Chondrocyte (in vitro differentiated cells): ENCODE measurements at regions not wholly inside any gene's neighbourhood (a gene's known extent, or its start where the extent isn't known, plus 50 kb on each side); places are given as distances from the start of the nearest gene placed in this dataset.
A peak's percentile ranks its signal among the peaks of the same experiment; 100 is the strongest.

Source experiments
- DNase-seq: peaks from one replicate; pipeline ENCODE4 v3.0.0; 2021; ENCODE audit warnings: mixed read lengths, low spot score
- H3K27ac Mint-ChIP-seq: one replicate; pipeline ENCODE4 v1.8.0; 2021; ENCODE audit warnings: mild to moderate bottlenecking, moderate library complexity, mixed read lengths; ENCODE audit not compliant: unreplicated experiment
- H3K27me3 Mint-ChIP-seq: 2 replicates; pipeline ENCODE4 v1.8.0; 2021; ENCODE audit warnings: low read depth, mixed read lengths
- H3K36me3 Mint-ChIP-seq: 2 replicates; pipeline ENCODE4 v1.8.0; 2021; ENCODE audit warnings: low read depth, mixed read lengths
- H3K4me1 Mint-ChIP-seq: 2 replicates; pipeline ENCODE4 v1.8.0; 2021; ENCODE audit warnings: low read depth, mild to moderate bottlenecking, mixed read lengths
- H3K4me3 Mint-ChIP-seq: one replicate; pipeline ENCODE4 v1.8.0; 2021; ENCODE audit warnings: mild to moderate bottlenecking, moderate library complexity, mixed read lengths; ENCODE audit not compliant: unreplicated experiment
- H3K9me3 Mint-ChIP-seq: 2 replicates; pipeline ENCODE4 v1.8.0; 2021; ENCODE audit warnings: low read depth, mixed read lengths
- TF ChIP-seq, protein P1 (sequence below): fragments of 200-600 bp; sonication (generic); IDR thresholded peaks from 2 replicates; pipeline ENCODE4 v1.5.0; 2021; ENCODE audit warnings: antibody characterized with exemption, mild to moderate bottlenecking, moderate library complexity

DNA sequence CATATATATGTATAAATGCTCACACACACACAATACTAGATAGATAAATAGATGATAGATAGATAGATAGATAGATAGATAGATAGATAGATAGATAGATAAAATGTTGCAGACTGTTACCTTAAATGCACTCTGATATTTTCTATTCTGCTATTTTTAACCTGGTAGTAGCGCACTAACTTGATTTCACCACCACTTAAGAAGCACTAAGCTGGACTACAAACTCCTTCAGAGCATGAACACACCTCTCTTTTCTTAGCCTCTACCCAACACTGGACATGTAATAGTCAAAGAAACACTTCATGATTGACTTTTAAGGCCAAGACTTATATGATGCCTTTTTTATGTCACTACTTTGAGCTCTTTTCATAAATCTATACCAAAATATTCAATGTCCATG, 304.6 kb upstream of the UBE2E2 start:
- peaks cover 11% of the 10 kb centered on the region for H3K27me3 Mint-ChIP-seq
- H3K4me1 Mint-ChIP-seq, result no peaks in the 10 kb centered on the region
- TF ChIP-seq, protein P1, sequence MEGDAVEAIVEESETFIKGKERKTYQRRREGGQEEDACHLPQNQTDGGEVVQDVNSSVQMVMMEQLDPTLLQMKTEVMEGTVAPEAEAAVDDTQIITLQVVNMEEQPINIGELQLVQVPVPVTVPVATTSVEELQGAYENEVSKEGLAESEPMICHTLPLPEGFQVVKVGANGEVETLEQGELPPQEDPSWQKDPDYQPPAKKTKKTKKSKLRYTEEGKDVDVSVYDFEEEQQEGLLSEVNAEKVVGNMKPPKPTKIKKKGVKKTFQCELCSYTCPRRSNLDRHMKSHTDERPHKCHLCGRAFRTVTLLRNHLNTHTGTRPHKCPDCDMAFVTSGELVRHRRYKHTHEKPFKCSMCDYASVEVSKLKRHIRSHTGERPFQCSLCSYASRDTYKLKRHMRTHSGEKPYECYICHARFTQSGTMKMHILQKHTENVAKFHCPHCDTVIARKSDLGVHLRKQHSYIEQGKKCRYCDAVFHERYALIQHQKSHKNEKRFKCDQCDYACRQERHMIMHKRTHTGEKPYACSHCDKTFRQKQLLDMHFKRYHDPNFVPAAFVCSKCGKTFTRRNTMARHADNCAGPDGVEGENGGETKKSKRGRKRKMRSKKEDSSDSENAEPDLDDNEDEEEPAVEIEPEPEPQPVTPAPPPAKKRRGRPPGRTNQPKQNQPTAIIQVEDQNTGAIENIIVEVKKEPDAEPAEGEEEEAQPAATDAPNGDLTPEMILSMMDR, result no peak
- DNase-seq, result no peak
- H3K27ac Mint-ChIP-seq, result no peak overlapping the region
- H3K36me3 Mint-ChIP-seq, result peaks cover 3% of the 10 kb centered on the region
- peaks cover 16% of the 10 kb centered on the region for H3K9me3 Mint-ChIP-seq
- H3K4me3 Mint-ChIP-seq, result no peak overlapping the region

DNA sequence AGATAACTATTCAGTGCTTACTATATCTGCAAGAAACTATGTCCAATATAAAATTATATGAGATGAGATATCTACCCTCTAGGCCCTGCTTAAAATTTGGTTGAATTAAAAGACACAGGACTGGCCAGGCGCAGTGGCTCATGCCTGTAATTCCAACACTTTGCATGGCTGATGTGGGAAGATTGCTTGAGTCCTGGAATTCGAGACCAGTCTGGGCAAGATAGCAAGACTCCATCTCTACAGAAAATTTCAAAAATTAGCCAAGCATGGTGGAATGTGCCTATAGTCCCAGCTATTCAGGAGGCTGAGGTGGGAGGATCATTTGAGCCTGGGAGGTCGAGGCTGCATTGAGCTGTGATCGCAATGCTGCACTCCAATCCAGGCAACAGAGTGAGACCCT, 303.7 kb upstream of the UBE2E2 start:
- Mint-ChIP-seq H3K27ac (no peak overlapping the region), H3K27me3 (peaks cover 5% of the 10 kb centered on the region), H3K9me3 (peaks cover 16% of the 10 kb centered on the region), H3K4me1 (no peaks in the 10 kb centered on the region), H3K36me3 (peaks cover 3% of the 10 kb centered on the region), H3K4me3 (no peak overlapping the region)
- TF ChIP-seq, protein P1, result no peak
- no peak for DNase-seq

DNA sequence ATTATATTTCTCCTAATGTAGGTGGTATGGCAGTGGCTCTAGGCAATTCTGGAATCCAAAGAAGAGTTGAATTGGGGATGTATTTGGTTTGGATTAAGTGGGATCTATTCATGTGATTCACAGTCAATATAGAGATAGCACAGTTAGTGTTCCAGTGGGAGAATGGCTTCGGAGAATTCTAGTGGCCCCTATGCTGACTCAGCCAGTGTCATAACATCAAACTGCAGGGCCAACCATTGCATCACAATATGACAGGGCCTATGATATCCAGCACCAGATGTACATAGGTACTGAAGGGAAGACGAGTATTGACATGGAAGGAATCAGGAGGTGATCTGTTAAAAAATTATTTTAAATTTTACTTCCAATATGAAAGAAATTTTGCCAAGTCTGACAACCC, 302.8 kb upstream of the UBE2E2 start:
- Mint-ChIP-seq H3K4me1 (no peaks in the 10 kb centered on the region), H3K36me3 (peaks cover 3% of the 10 kb centered on the region), H3K9me3 (peaks cover 16% of the 10 kb centered on the region), H3K27ac (no peak overlapping the region), H3K4me3 (no peak overlapping the region), H3K27me3 (peaks cover 5% of the 10 kb centered on the region)
- no peak for DNase-seq
- TF ChIP-seq, protein P1, result no peak

DNA sequence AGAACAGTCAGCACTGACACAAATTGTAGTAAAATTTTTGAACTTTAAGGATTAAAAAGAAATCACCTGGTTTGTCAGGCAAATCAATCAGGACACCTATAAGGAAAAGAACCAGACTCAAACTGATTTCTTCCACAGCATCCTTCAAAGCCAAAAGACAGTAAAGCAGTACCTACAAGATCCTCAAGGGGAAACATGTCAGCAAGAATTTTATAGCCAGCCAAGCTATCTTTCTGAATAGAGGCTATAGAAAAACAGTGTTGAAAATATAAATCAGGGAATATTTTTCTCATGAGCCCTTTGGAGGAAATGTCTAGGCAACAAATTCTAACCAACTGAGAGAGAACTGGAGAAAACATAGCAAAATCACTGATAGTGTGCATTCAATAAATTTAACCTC, 301.4 kb upstream of the UBE2E2 start:
- H3K9me3 Mint-ChIP-seq, result peaks cover 16% of the 10 kb centered on the region
- peaks cover 3% of the 10 kb centered on the region for H3K36me3 Mint-ChIP-seq
- no peak overlapping the region for H3K27ac Mint-ChIP-seq
- TF ChIP-seq, protein P1, result peak; percentile 36
- no peak overlapping the region for H3K4me3 Mint-ChIP-seq
- no peak for DNase-seq
- no peaks in the 10 kb centered on the region for H3K27me3 Mint-ChIP-seq
- no peaks in the 10 kb centered on the region for H3K4me1 Mint-ChIP-seq

DNA sequence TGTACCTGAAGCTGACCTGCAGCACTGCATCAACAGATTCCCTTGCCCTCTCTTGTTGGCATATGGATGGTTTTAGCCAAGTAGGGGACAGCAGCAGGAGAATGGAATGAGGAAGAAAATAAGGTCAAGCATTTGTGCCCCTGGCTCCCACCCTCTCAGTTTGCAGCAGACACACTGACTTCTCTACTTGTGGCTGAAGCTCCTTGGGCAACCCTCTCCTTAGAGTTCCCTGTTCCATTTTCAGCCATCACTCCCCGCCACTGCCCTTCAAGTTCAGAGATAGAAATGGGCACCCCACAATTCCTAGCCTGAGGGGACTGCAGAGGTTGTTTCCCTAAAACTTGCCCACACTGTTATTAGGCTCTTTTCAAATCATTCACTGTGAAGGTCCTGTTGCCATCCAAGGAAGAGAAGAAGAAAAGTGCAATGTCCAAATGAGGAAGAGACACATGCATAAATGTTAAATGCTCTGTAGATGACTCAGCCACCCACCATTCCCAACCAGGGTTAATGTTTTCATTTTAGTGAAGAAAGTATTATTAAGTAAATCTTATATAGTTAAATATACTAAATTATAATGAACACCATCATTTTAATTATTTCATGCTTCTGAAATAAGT, 295.9 kb upstream of the UBE2E2 start:
- no peaks in the 10 kb centered on the region for H3K27me3 Mint-ChIP-seq
- DNase-seq, result no peak
- no peaks in the 10 kb centered on the region for H3K36me3 Mint-ChIP-seq
- peaks cover 19% of the 10 kb centered on the region for H3K4me1 Mint-ChIP-seq
- peaks cover 3% of the 10 kb centered on the region for H3K9me3 Mint-ChIP-seq
- TF ChIP-seq, protein P1, result no peak
- no peak overlapping the region for H3K4me3 Mint-ChIP-seq
- H3K27ac Mint-ChIP-seq, result no peak overlapping the region
